Mammary epithelial cell (primary cell): ENCODE measurements at regions not wholly inside any gene's neighbourhood (a gene's known extent, or its start where the extent isn't known, plus 50 kb on each side); places are given as distances from the start of the nearest gene placed in this dataset.

ENCODE experiments used
- EZH2 ChIP-seq: IDR thresholded peaks from 2 replicates; pipeline ENCODE4 v1.6.1; 2012; ENCODE audit warnings: low read length, inconsistent platforms, borderline replicate concordance
- TF ChIP-seq, protein P1 (sequence below), 2 donors: IDR thresholded peaks in 1 of 2; conservative IDR thresholded peaks in 1 of 2; 2 replicates each; pipeline ENCODE4 v1.5.1; 2011 to 2012; ENCODE audit warnings: inconsistent platforms in 2 of 2, low read length in 2 of 2, mild to moderate bottlenecking in 2 of 2, control low read depth in 1 of 2, low read depth in 1 of 2; ENCODE audit not compliant: insufficient read depth in 1 of 2; ENCODE audit errors: extremely low read depth in 1 of 2

DNA sequence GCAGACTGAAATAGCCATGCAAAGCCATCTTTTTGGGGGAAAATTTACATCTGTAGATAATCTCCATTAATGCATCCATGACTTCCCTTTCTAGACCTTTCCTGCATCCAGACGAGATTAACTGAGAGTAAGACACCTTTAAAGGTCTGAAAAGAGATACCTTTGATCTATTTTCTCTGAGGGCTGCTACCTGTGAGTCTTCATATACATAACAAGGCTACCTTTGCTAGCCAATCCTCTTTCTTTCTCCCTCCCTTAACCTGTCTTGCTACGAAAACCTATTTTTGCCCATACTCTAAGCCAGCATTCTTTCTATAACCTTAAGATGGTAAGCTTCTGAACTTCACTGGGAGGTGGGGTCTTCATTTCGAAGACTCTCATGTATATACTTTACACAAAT lies 908.5 kb upstream of the FBXO33 start:
- TF ChIP-seq, protein P1, sequence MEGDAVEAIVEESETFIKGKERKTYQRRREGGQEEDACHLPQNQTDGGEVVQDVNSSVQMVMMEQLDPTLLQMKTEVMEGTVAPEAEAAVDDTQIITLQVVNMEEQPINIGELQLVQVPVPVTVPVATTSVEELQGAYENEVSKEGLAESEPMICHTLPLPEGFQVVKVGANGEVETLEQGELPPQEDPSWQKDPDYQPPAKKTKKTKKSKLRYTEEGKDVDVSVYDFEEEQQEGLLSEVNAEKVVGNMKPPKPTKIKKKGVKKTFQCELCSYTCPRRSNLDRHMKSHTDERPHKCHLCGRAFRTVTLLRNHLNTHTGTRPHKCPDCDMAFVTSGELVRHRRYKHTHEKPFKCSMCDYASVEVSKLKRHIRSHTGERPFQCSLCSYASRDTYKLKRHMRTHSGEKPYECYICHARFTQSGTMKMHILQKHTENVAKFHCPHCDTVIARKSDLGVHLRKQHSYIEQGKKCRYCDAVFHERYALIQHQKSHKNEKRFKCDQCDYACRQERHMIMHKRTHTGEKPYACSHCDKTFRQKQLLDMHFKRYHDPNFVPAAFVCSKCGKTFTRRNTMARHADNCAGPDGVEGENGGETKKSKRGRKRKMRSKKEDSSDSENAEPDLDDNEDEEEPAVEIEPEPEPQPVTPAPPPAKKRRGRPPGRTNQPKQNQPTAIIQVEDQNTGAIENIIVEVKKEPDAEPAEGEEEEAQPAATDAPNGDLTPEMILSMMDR (conservative IDR thresholded peaks at IDR 0.05 in 1 of 2, IDR thresholded peaks at IDR 0.05 in 1 of 2; ENCODE audit: extremely low read depth in 1 of 2, insufficient read depth in 1 of 2, low read depth in 1 of 2, low read length in 2 of 2) = no peak
- no peak for TF ChIP-seq EZH2
